ENCODE measurements at regions not wholly inside any gene's neighbourhood (a gene's known extent, or its start where the extent isn't known, plus 50 kb on each side); places are given as distances from the start of the nearest gene placed in this dataset.

- no peak for DNase-seq
Measured at GRCh38 chr20:4600308-4601014, 85.8 kb upstream of the PRNP start.

- no peak for DNase-seq
Measured at GRCh38 chr20:4597215-4597614, 89.0 kb upstream of the PRNP start.

- peak in 2 of 3 donors; percentile 20 to 25 for DNase-seq
Measured at GRCh38 chr20:4593149-4593525, 93.1 kb upstream of the PRNP start.

- peak; percentile 54 to 80 (median 68) for DNase-seq
Measured at GRCh38 chr20:4592316-4593148, 93.7 kb upstream of the PRNP start.

- DNase-seq, result no peak
Measured at GRCh38 chr20:4591975-4592315, 94.3 kb upstream of the PRNP start.

- DNase-seq, result no peak
Measured at GRCh38 chr20:4585758-4586157, 100.5 kb upstream of the PRNP start.

- peak in 2 of 3 donors; percentile 12 to 89 for DNase-seq
Measured at GRCh38 chr20:4585104-4585753, 101.0 kb upstream of the PRNP start.

- peak in 1 of 3 donors; percentile 54 for DNase-seq
Measured at GRCh38 chr20:4584510-4584909, 101.7 kb upstream of the PRNP start.

GRCh38 chr20:4581838-4582237, 104.4 kb upstream of the PRNP start:
- no peak for DNase-seq

GRCh38 chr20:4578375-4578774, 107.9 kb upstream of the PRNP start:
- DNase-seq, result no peak

- DNase-seq, result no peak
Measured at GRCh38 chr20:4574356-4574690, 111.9 kb upstream of the PRNP start.

- peak in 1 of 3 donors; percentile 55 for DNase-seq
Measured at GRCh38 chr20:4573564-4574355, 112.5 kb upstream of the PRNP start.

GRCh38 chr20:4571759-4572531, 114.3 kb upstream of the PRNP start:
- no peak for DNase-seq

GRCh38 chr20:4569865-4570264, 116.4 kb upstream of the PRNP start:
- no peak for DNase-seq

GRCh38 chr20:4569092-4569491, 117.2 kb upstream of the PRNP start:
- DNase-seq, result no peak

GRCh38 chr20:4568361-4568959, 117.8 kb upstream of the PRNP start:
- DNase-seq, result no peak

GRCh38 chr20:4567170-4567569, 119.1 kb upstream of the PRNP start:
- peak; percentile 44 to 65 (median 62) for DNase-seq

- DNase-seq, result peak; percentile 48 to 64 (median 56)
Measured at GRCh38 chr20:4563534-4563933, 122.7 kb upstream of the PRNP start.

GRCh38 chr20:4563031-4563430, 123.2 kb upstream of the PRNP start:
- DNase-seq, result no peak

- no peak for DNase-seq
Measured at GRCh38 chr20:4560667-4561066, 125.6 kb upstream of the PRNP start.

- no peak for DNase-seq
Measured at GRCh38 chr20:4559906-4560305, 126.3 kb upstream of the PRNP start.

- DNase-seq, result no peak
Measured at GRCh38 chr20:4559106-4559505, 127.2 kb upstream of the PRNP start.

All from suppressor macrophage treated with lipopolysaccharide for 1 hour (primary cell).